ENCODE measurements at regions not wholly inside any gene's neighbourhood (a gene's known extent, or its start where the extent isn't known, plus 50 kb on each side); places are given as distances from the start of the nearest gene placed in this dataset.

DNA sequence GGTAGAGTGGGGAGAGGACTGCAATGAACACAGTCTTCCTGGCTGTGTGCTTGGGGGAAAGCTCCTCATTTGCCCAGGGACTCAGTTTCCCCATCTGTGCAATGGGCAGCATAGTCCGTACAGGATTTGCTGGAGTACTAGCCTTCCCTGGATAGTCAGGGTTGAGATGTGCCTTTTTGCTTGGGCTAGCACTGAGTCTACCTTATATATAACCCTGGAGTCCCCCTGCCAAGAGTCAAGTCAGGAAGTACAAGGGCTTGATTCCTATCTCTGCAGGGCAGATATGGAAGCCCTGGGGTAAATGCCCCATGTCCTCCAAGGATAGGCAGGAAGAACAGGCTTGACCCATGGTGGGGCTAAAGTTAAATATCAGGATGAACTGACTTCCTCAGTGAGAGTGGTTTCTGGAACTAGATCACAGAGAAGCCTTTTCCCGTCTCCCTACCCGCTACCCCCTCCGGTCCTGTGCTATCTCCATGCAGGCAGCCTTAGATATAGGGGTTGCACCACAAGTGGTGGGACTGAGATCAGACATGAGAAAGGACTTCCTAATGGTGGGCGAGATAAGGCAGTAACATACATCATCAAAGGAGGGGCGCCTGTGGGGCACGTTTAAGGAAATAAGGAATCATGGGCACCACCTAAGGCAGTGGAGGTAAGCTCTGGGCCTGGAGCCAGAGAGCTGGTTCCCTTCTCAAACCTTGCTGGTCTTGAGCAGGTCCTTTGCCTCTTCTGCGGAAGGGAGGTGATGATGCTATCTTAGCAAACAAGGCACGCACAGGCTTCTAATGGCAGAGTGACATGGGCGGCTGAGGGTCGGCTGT is 157.9 kb downstream of the MRPL14 start (continued):
- TF ChIP-seq ZNF444 (CRISPR knock-in tag; IDR thresholded peaks at IDR 0.05), result peak; percentile 49; the same call in 1 of the 2 replicates
- no peak for TF ChIP-seq POU5F1 (IDR thresholded peaks at IDR 0.05; ENCODE audit: borderline replicate concordance, low read depth, low read length, partially characterized antibody)
- TF ChIP-seq ZNF76 (CRISPR knock-in tag; IDR thresholded peaks at IDR 0.05; ENCODE audit: borderline replicate concordance), result 0 out of 2 replicates have a peak, but pooled peaks have one; percentile 29
- TF ChIP-seq, protein P1, sequence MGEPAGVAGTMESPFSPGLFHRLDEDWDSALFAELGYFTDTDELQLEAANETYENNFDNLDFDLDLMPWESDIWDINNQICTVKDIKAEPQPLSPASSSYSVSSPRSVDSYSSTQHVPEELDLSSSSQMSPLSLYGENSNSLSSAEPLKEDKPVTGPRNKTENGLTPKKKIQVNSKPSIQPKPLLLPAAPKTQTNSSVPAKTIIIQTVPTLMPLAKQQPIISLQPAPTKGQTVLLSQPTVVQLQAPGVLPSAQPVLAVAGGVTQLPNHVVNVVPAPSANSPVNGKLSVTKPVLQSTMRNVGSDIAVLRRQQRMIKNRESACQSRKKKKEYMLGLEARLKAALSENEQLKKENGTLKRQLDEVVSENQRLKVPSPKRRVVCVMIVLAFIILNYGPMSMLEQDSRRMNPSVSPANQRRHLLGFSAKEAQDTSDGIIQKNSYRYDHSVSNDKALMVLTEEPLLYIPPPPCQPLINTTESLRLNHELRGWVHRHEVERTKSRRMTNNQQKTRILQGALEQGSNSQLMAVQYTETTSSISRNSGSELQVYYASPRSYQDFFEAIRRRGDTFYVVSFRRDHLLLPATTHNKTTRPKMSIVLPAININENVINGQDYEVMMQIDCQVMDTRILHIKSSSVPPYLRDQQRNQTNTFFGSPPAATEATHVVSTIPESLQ (CRISPR knock-in tag; IDR thresholded peaks at IDR 0.05), result 0 out of 2 replicates have a peak, but pooled peaks have one; percentile 53
- peak; percentile 73 for TF ChIP-seq MTA3 (IDR thresholded peaks at IDR 0.05; ENCODE audit: borderline replicate concordance)
- no peak for TF ChIP-seq ZNF830 (CRISPR knock-in tag; IDR thresholded peaks at IDR 0.05)
- TF ChIP-seq BACH1 (tag; IDR thresholded peaks at IDR 0.05), result 0 out of 2 replicates have a peak, but pooled peaks have one; percentile 54
- TF ChIP-seq ZBTB7A (IDR thresholded peaks at IDR 0.05; ENCODE audit: borderline replicate concordance, control insufficient read depth, low read depth, low read length), result peak; percentile 90
- peak; percentile 94; the same call in 1 of the 2 replicates for TF ChIP-seq EP300 (IDR thresholded peaks at IDR 0.05; ENCODE audit: low read length)
- TF ChIP-seq STAG1 (CRISPR knock-in tag; IDR thresholded peaks at IDR 0.05; ENCODE audit: borderline replicate concordance), result no peak
- peak in 1 of 2 experiments; percentile 60; a peak in 2 of 4 replicates for TF ChIP-seq ETV6 (IDR thresholded peaks at IDR 0.05; ENCODE audit: borderline replicate concordance in 1 of 2, low read depth in 2 of 2, low read length in 1 of 2)
- TF ChIP-seq ETV6 (CRISPR knock-in tag; IDR thresholded peaks at IDR 0.05; ENCODE audit: borderline replicate concordance), result no peak
- TF ChIP-seq ZNF175 (CRISPR knock-in tag; IDR thresholded peaks at IDR 0.05; ENCODE audit: low read depth), result peak; percentile 80
- peak; percentile 93 for TF ChIP-seq RNF2 (IDR thresholded peaks at IDR 0.05)
- no peak for TF ChIP-seq ZNF311 (CRISPR knock-in tag; IDR thresholded peaks at IDR 0.05)
- no peak for TF ChIP-seq ZNF316 (IDR thresholded peaks at IDR 0.05)
- TF ChIP-seq SMARCA5 (IDR thresholded peaks at IDR 0.05), result peak; percentile 97
- 0 out of 2 replicates have a peak, but pooled peaks have one; percentile 63 for TF ChIP-seq ZNF695 (CRISPR knock-in tag; IDR thresholded peaks at IDR 0.05)
- no peak for TF ChIP-seq RERE (CRISPR knock-in tag; IDR thresholded peaks at IDR 0.05; ENCODE audit: borderline replicate concordance)
- TF ChIP-seq MIER1 (IDR thresholded peaks at IDR 0.05; ENCODE audit: low read depth), result 0 out of 2 replicates have a peak, but pooled peaks have one; percentile 9

Data from K562 (cell line).